HG03066 (cell line): ENCODE measurements at regions not wholly inside any gene's neighbourhood (a gene's known extent, or its start where the extent isn't known, plus 50 kb on each side); places are given as distances from the start of the nearest gene placed in this dataset.

ENCODE experiments used
- ATAC-seq: cut with Tn5 transposase; IDR thresholded peaks from one replicate; pipeline ENCODE4 v1.9.1; 2021; ENCODE audit warnings: low read depth; ENCODE audit not compliant: unreplicated experiment

- no peak for ATAC-seq
These were observed 617.9 kb upstream of the CDH18 start for GRCh38 chr5:20605732-20606525.

- no peak for ATAC-seq
These were observed 617.0 kb upstream of the CDH18 start for GRCh38 chr5:20604992-20605391.

- no peak for ATAC-seq
These were observed 613.7 kb upstream of the CDH18 start for GRCh38 chr5:20601678-20602100.

- no peak for ATAC-seq
These were observed 602.4 kb upstream of the CDH18 start for GRCh38 chr5:20590356-20590755.

DNA sequence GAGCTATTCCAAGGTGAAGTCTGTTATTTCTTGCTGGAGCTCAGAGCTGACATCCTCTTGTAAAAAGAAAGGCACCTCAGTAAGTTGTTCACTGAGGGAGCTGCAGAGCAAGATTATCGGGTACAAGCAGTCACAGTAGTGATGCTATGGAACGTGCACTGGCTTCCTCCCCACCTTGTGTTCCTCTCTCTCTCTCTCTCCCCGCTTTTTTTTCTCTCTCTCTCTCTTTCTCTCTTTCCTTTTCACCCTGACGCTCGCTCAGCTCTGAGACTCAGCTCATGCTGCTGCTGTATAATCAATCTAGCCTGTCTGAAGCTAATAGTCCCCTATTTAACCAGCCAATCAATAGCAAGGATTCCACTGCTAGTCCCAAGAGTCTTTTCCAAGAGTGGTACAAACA is 587.6 kb upstream of the CDH18 start:
- no peak for ATAC-seq

DNA sequence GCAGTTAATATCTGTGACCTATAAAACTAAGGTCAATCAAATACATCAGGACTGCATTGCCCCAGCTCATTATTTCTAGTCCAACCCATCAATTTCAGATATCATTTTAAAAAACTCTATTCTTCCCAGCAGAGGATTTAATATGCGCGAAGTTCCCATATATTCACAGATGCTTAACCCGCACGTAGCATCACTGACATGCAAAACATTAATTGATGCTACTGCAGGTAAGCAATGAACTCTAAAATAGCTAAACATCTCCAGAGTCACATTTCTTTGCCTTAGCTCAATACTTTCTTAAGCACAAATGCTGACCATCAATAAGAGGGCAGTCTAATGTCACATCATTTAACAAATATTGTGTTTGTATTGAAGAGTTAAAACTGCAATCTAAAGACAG is 586.6 kb upstream of the CDH18 start:
- ATAC-seq = no peak

GRCh38 chr5:20572614-20573013 is 584.6 kb upstream of the CDH18 start:
- no peak for ATAC-seq

DNA sequence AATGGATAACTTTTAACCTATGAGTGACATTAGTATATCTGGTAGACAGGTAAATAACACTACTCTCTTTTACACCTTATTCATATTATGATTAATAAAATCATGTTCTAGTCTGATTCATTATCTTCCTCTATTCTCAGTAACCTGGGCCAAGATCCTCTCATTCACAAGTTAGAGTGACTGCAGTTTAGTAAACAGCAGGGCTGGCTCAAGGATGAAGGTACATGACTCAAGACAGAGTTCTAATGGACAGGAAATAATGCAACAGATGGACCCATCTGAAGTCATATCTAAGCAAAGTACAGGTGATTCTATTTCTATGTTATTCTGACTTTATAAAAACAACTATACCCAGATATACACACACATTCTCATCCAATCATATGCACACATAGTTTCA is 582.5 kb upstream of the CDH18 start:
- no peak for ATAC-seq

DNA sequence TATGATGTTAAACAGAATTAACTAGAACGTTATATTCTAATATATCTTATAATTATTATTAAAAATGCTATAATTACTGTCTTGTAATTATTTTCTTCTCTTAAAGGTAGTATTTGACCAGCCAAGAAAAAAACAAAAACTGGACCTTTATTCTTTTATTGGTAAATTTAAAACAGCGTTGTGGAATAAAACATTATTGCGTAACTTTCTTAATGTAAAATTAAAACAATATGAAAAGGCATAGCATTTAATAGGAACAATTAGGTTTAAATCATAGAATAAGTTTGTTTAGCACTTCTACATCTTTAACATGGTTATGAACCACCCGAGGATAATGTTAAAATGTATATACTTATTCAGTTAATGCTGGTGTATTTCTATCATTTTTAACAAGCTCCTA is 574.5 kb upstream of the CDH18 start:
- ATAC-seq = no peak

GRCh38 chr5:20559845-20560244 is 571.8 kb upstream of the CDH18 start:
- ATAC-seq = no peak

DNA sequence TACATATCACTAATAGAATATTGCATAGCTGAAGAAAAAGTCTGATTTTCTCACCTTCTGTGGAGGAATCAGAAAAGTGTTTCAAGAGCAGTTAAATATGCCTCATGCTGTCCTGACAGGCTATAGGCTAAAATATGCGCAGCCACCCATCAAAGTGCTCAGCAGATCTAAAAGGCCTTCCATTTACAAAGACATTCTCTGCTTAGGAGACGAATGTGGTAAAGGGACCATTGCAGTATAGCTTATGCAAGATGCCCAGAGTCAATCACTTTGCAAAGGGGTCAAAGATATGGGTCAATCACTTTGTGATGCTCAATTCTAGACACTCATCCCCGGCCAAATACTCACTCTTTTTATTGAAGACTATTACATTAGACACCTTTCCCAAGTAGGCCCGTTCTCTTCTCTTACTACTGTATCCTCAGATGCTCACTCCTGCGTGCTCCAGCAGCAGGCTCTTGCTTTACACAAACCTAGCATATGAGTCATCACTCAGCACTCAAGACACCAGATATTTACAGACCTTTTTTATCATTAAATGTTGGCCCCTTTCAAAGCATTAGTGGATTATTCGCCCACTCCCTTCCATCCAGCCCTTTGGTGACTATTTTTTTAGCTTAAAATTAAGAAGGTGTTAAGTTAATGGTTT is 568.2 kb upstream of the CDH18 start:
- no peak for ATAC-seq

GRCh38 chr5:20555034-20555433 is 567.0 kb upstream of the CDH18 start:
- no peak for ATAC-seq

DNA sequence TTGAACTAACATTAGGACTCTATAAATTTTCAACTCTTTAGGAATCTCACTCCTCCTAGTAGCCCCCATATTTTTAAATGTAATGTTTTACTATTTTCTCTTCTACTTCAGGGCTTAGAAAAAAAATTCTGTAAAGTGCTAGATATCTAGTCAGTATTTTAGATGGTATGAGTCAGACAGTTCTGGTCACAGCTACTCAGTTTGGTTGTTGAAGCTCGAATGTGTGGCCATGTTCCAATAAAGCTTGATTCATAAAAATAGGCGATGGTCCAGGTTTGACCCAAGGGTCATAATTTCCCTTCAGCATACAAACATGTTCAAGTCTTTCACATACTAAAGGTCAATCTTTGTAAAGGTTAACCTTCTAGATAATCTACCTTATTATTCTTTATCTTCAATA is 566.0 kb upstream of the CDH18 start:
- ATAC-seq = no peak

GRCh38 chr5:20537911-20538703 is 550.1 kb upstream of the CDH18 start:
- ATAC-seq = no peak

DNA sequence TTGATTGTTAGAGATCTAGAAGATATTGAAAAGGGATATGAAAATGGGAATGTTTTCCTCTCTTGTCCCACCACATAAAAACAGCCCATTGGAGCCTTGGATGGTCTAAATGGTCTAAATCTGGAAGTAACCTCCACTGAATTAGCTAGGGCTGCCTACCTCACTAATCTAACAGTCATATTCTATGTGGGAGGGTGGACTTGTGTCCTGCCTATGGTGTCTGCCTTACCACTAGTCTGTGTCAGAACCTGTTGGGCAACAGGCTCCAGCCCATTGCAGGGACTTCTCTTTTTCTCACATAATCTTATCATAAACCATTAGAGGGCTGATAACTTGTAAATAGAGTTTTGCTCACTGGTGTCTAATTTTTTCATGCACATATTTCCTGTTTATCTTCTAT is 548.8 kb upstream of the CDH18 start:
- ATAC-seq = no peak

- ATAC-seq = no peak
These were observed 548.3 kb upstream of the CDH18 start for GRCh38 chr5:20536341-20536740.

DNA sequence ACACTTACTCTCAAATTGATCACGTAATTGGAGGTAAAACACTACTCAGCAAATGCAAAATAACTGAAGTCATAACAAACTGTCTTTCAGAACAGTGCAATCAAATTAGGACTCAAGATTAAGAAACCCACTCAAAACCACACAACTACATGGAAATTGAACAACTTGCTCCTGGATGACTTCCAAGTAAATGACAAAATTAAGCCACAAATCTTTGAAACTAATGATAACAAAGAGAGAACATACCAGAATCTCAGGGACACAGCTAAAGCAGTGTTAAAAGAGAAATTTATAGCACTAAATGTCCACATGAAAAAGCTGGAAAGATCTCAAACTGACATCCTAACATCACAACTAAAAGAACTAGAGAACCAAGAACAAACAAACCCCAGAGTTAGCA is 540.5 kb upstream of the CDH18 start:
- ATAC-seq = no peak

DNA sequence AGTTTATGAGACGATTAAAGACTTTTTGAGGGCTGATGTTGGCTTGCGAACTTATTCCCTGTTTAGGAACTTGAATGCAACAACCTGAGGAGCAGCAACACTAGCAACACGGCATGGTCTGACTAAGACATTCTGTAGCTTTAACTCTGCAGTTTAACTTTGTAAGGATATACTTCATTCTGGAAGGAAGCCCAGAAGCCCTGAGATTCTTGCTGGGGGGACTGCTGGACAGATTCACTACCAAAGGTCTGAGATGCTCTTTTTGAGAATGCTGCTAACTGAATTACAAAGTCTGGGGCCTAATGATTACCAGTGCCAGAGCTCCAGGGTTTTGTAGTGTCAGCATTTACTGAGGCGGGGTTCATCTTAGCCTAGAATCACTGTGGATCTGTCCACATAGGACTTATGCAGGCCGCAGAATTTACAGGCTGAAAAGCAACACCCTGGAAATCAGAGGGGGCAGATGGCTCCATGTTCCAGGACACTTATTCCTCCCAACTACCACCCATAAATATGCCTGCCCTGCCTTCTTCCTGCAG is 537.1 kb upstream of the CDH18 start:
- no peak for ATAC-seq

GRCh38 chr5:20522905-20523482 is 535.0 kb upstream of the CDH18 start:
- no peak for ATAC-seq

- no peak for ATAC-seq
These were observed 527.6 kb upstream of the CDH18 start for GRCh38 chr5:20515606-20516005.

- ATAC-seq = no peak
These were observed 526.1 kb upstream of the CDH18 start for GRCh38 chr5:20514145-20514544.
